Stimulated activated naive B cell treated with anti-CD40 and anti-IgM and Interleukin-4, amounts not matched to agents 10 μg/mL and 1 μg/mL and 100 μg/mL, for 72 hours (primary cell): ENCODE measurements at regions not wholly inside any gene's neighbourhood (a gene's known extent, or its start where the extent isn't known, plus 50 kb on each side); places are given as distances from the start of the nearest gene placed in this dataset.
"Not testable (repeated sequence)": the region's sequence is repeated elsewhere in the genome, so short reads cannot be mapped to it uniquely, and the experiment has no call there.

ENCODE experiments used
- ATAC-seq, 2 donors: fragments of 150-1000 bp; cut with Tn5 transposase; replicated peaks; 2 replicates each; pipeline ENCODE4 v1.10.0; 2021; ENCODE audit warnings: moderate library complexity in 1 of 2
- DNase-seq: peaks from one replicate; pipeline ENCODE4 v3.0.0; 2021
- H3K27ac Mint-ChIP-seq: one replicate; pipeline ENCODE4 v1.8.0; 2022; ENCODE audit warnings: mild to moderate bottlenecking, mixed read lengths
- H3K27me3 Mint-ChIP-seq, 2 donors: one replicate each; pipeline ENCODE4 v1.8.0; 2022; ENCODE audit warnings: mixed read lengths in 2 of 2
- H3K36me3 Mint-ChIP-seq, 2 donors: one replicate each; pipeline ENCODE4 v1.8.0; 2022; ENCODE audit warnings: mixed read lengths in 2 of 2, mild to moderate bottlenecking in 1 of 2
- H3K4me1 Mint-ChIP-seq, 2 donors: one replicate each; pipeline ENCODE4 v1.8.0; 2022; ENCODE audit warnings: mixed read lengths in 2 of 2, mild to moderate bottlenecking in 1 of 2
- H3K4me3 Mint-ChIP-seq, 2 donors: one replicate each; pipeline ENCODE4 v1.8.0; 2022; ENCODE audit warnings: mild to moderate bottlenecking in 2 of 2, mixed read lengths in 2 of 2, moderate library complexity in 1 of 2
- H3K9me3 Mint-ChIP-seq, 2 donors: one replicate each; pipeline ENCODE4 v1.8.0; 2022; ENCODE audit warnings: mixed read lengths in 2 of 2, mild to moderate bottlenecking in 1 of 2

DNA sequence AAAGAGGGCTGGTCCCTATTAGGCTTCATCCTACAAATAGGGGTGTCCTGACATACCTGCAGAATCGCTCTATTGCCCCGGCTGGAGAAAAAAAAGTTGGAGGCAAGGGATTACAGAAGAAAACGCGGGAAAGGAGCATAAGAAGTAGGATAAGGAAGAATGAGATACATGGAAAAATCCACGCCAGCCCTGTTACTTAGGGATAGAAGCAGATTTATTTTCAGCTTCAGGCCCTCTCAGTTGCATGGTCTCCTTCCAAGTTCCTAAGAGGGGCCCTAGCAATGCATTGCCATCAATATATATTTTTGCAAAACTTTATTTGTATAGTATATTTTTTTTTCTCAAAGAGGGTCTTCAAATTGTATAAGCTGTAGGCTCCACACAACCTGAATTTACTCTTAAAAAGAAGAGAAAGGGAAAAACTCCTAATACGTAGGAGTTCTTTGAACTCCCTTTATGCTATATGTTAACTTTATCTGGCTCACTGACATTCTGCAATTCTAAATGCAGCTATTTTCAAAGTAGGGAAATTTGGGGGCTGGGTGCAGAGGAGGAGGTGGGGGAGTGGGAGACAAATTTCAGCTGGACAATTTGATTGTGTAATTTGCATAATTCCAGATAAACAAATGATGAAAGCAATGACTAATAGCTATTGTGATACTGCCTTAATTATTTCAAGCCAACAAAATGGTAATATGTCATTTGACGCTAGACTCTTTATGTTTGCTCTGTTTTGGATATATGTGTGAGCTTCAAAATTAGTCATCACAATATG, 137.7 kb upstream of the TRHDE start:
- H3K4me1 Mint-ChIP-seq = no peaks in the 10 kb centered on the region
- ATAC-seq (no peak), DNase-seq (no peak)
- H3K4me3 Mint-ChIP-seq = no peak overlapping the region
- no peaks in the 10 kb centered on the region for H3K36me3 Mint-ChIP-seq
- H3K27ac Mint-ChIP-seq = no peak overlapping the region
- H3K27me3 Mint-ChIP-seq = no peaks in the 10 kb centered on the region
- H3K9me3 Mint-ChIP-seq = no peaks in the 10 kb centered on the region

- ATAC-seq (no peak), DNase-seq (no peak)
- Mint-ChIP-seq H3K36me3 (no peaks in the 10 kb centered on the region), H3K4me3 (no peak overlapping the region), H3K27ac (no peak overlapping the region), H3K27me3 (no peaks in the 10 kb centered on the region), H3K9me3 (no peaks in the 10 kb centered on the region), H3K4me1 (no peaks in the 10 kb centered on the region)
Measured at GRCh38 chr12:72135021-72135301, 137.2 kb upstream of the TRHDE start.

- no peaks in the 10 kb centered on the region for H3K4me1 Mint-ChIP-seq
- no peak for ATAC-seq
- H3K27me3 Mint-ChIP-seq = no peaks in the 10 kb centered on the region
- H3K36me3 Mint-ChIP-seq = no peaks in the 10 kb centered on the region
- H3K4me3 Mint-ChIP-seq = no peak overlapping the region
- DNase-seq = no peak
- H3K27ac Mint-ChIP-seq = no peak overlapping the region
- H3K9me3 Mint-ChIP-seq = no peaks in the 10 kb centered on the region
Measured at GRCh38 chr12:72136792-72137191, 135.4 kb upstream of the TRHDE start.

DNA sequence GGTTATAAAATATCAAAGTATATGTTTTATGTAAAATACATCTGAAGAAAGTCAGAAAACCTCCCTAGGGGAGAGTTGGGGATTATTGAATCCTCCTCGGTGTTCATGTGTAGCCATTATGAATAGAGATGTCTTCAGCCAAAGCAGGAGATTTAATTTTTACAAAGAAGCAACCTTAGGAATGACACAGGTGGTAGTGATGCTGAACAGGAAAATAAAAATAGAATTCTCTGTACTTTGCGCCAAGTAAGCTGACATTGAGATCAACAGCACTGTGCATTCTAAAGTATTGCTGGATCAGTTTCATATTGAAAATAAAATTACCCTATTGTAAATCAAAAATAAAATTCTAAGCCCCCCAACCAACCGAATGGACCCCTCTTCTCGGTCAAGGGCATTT, 132.8 kb upstream of the TRHDE start:
- H3K9me3 Mint-ChIP-seq = no peaks in the 10 kb centered on the region
- H3K27ac Mint-ChIP-seq = no peak overlapping the region
- no peaks in the 10 kb centered on the region for H3K36me3 Mint-ChIP-seq
- no peak for ATAC-seq
- no peaks in the 10 kb centered on the region for H3K27me3 Mint-ChIP-seq
- no peaks in the 10 kb centered on the region for H3K4me1 Mint-ChIP-seq
- no peak overlapping the region for H3K4me3 Mint-ChIP-seq
- DNase-seq = no peak

GRCh38 chr12:72141381-72141780, 130.8 kb upstream of the TRHDE start:
- H3K27me3 Mint-ChIP-seq = no peaks in the 10 kb centered on the region
- peak; percentile 54 to 73 for ATAC-seq
- no peak overlapping the region for H3K4me3 Mint-ChIP-seq
- no peaks in the 10 kb centered on the region for H3K4me1 Mint-ChIP-seq
- no peaks in the 10 kb centered on the region for H3K36me3 Mint-ChIP-seq
- no peaks in the 10 kb centered on the region for H3K9me3 Mint-ChIP-seq
- DNase-seq = no peak
- H3K27ac Mint-ChIP-seq = no peak overlapping the region

- ATAC-seq (no peak), DNase-seq (no peak)
- no peak overlapping the region for H3K4me3 Mint-ChIP-seq
- H3K27me3 Mint-ChIP-seq = no peaks in the 10 kb centered on the region
- no peaks in the 10 kb centered on the region for H3K9me3 Mint-ChIP-seq
- H3K27ac Mint-ChIP-seq = no peak overlapping the region
- H3K4me1 Mint-ChIP-seq = no peaks in the 10 kb centered on the region
- H3K36me3 Mint-ChIP-seq = no peaks in the 10 kb centered on the region
Measured at GRCh38 chr12:72144553-72144952, 127.6 kb upstream of the TRHDE start.

DNA sequence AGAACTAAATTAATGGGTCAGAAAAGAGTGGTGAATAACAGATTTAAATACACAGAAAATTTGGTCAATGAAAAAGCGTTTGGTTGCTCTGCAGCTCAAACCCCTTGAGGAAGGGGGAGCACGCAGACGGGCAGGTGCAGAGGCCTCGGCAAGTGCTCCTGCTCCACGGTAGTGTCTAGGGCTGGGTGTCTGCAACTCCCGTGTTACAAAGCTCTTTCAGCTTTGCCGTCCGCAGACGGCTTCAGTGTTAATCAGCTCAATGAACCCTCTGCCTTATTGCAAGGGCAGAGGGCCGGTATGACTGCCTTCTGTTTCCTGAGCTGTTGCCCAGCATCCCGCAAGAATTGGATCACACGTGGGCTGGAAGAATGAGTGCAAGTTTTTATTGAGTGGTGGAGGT, 125.7 kb upstream of the TRHDE start:
- no peaks in the 10 kb centered on the region for H3K27me3 Mint-ChIP-seq

GRCh38 chr12:72148709-72149108, 123.5 kb upstream of the TRHDE start:
- DNase-seq = no peak
- no peak overlapping the region for H3K27ac Mint-ChIP-seq
- no peaks in the 10 kb centered on the region for H3K36me3 Mint-ChIP-seq
- peaks cover 0 to 4% of the 10 kb centered on the region in 2 donors for H3K9me3 Mint-ChIP-seq
- H3K27me3 Mint-ChIP-seq = no peaks in the 10 kb centered on the region
- no peak for ATAC-seq
- H3K4me3 Mint-ChIP-seq = no peak overlapping the region
- H3K4me1 Mint-ChIP-seq = no peaks in the 10 kb centered on the region

More for the DNA sequence above, 125.7 kb upstream of the TRHDE start:
- ATAC-seq = no peak
- DNase-seq = no peak
- no peak overlapping the region for H3K4me3 Mint-ChIP-seq
- H3K9me3 Mint-ChIP-seq = peaks cover 0 to 4% of the 10 kb centered on the region in 2 donors
- H3K4me1 Mint-ChIP-seq = no peaks in the 10 kb centered on the region
- no peaks in the 10 kb centered on the region for H3K36me3 Mint-ChIP-seq
- peak overlapping the region; percentile 52 for H3K27ac Mint-ChIP-seq

DNA sequence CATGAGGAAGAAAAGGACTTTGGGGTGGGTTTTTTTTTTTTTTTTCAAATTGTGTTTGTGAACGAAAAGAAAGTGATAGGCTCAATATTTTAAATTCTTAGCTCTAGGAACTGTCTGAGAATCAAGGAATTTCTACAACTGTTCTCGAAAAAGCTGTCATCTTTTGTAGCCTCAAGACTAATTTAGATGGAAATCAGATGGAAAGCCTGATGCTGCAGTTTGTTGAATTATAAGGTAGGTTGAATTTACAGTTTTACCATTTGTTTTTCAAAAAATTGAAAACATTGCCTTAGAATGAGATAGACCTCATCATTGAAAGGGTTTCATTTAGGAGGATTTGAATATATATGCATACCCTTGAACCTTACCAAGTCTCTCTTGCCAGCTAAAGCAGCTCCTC, 109.3 kb upstream of the TRHDE start:
- ATAC-seq (no peak), DNase-seq (no peak)
- H3K4me1 Mint-ChIP-seq = no peaks in the 10 kb centered on the region
- H3K27me3 Mint-ChIP-seq = no peaks in the 10 kb centered on the region
- H3K9me3 Mint-ChIP-seq = peaks cover 0 to under 1% of the 10 kb centered on the region in 2 donors
- H3K4me3 Mint-ChIP-seq = no peak overlapping the region
- no peak overlapping the region for H3K27ac Mint-ChIP-seq
- no peaks in the 10 kb centered on the region for H3K36me3 Mint-ChIP-seq

GRCh38 chr12:72168851-72169250, 103.3 kb upstream of the TRHDE start:
- Mint-ChIP-seq H3K36me3 (no peaks in the 10 kb centered on the region), H3K4me3 (no peak overlapping the region), H3K4me1 (no peaks in the 10 kb centered on the region), H3K27ac (no peak overlapping the region), H3K9me3 (peaks cover 0 to 2% of the 10 kb centered on the region in 2 donors), H3K27me3 (no peaks in the 10 kb centered on the region)
- no peak for DNase-seq
- ATAC-seq = no peak

- no peak for DNase-seq
- no peaks in the 10 kb centered on the region for H3K36me3 Mint-ChIP-seq
- no peak overlapping the region for H3K27ac Mint-ChIP-seq
- peaks cover 0 to 2% of the 10 kb centered on the region in 2 donors for H3K9me3 Mint-ChIP-seq
- H3K4me3 Mint-ChIP-seq = no peak overlapping the region
- no peak for ATAC-seq
- no peaks in the 10 kb centered on the region for H3K27me3 Mint-ChIP-seq
- no peaks in the 10 kb centered on the region for H3K4me1 Mint-ChIP-seq
Measured at GRCh38 chr12:72173974-72174373, 98.2 kb upstream of the TRHDE start.

- Mint-ChIP-seq H3K9me3 (no peaks in the 10 kb centered on the region), H3K36me3 (no peaks in the 10 kb centered on the region), H3K4me3 (no peak overlapping the region), H3K27me3 (no peaks in the 10 kb centered on the region), H3K27ac (no peak overlapping the region), H3K4me1 (no peaks in the 10 kb centered on the region)
- DNase-seq = no peak
- no peak for ATAC-seq
Measured at GRCh38 chr12:72178244-72178643, 93.9 kb upstream of the TRHDE start.

- ATAC-seq (no peak), DNase-seq (no peak)
- Mint-ChIP-seq H3K4me3 (no peak overlapping the region), H3K4me1 (no peaks in the 10 kb centered on the region), H3K36me3 (no peaks in the 10 kb centered on the region), H3K27ac (no peak overlapping the region), H3K9me3 (no peaks in the 10 kb centered on the region), H3K27me3 (no peaks in the 10 kb centered on the region)
Measured at GRCh38 chr12:72178871-72179270, 93.3 kb upstream of the TRHDE start.

DNA sequence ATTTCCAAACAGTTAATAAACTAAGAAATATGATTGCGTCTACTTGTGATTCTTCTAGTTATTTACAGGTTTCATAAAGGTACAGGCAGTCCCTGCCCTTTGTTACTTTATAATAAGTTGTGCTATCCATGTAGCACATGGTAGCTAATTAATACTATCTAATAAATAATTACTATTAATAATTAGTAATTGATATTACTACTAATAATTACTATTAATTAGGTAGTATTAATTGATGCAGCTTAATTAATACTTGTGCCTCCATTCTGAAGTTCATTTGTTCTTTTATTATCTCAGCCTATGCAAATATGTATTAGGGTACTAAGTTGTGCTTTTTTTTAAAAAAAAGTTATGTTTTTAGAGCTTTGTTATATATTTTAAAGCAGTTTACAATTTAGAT, 92.3 kb upstream of the TRHDE start:
- H3K27me3 Mint-ChIP-seq = no peaks in the 10 kb centered on the region
- H3K36me3 Mint-ChIP-seq = no peaks in the 10 kb centered on the region
- H3K27ac Mint-ChIP-seq = no peak overlapping the region
- H3K4me3 Mint-ChIP-seq = no peak overlapping the region
- H3K9me3 Mint-ChIP-seq = no peaks in the 10 kb centered on the region
- DNase-seq (no peak), ATAC-seq (no peak)
- no peaks in the 10 kb centered on the region for H3K4me1 Mint-ChIP-seq

DNA sequence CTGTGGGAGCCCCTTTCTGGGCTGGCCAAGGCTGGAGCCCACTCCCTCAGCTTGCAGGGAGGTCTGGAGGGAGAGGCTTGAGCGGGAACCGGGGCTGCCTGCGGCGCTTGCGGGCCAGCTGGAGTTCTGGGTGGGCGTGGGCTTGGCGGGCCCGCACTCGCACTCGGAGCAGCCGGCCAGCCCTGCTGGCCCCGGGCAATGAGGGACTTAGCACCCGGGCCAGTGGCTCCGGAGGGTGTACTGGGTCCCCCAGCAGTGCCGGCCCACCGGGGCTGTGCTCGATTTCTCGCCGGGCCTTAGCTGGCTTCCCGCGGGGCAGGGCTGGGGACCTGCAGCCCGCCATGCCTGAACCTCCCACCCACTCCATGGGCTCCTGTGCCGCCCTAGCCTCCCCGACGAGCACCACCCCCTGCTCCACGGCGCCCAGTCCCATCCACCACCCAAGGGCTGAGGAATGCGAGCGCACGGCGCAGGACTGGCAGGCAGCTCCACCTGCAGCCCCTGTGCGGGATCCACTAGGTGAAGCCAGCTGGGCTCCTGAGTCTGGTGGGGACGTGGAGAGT, 87.1 kb upstream of the TRHDE start:
- not testable (repeated sequence) for H3K36me3 Mint-ChIP-seq, H3K9me3 Mint-ChIP-seq, H3K4me3 Mint-ChIP-seq, H3K27ac Mint-ChIP-seq, ATAC-seq, DNase-seq, H3K27me3 Mint-ChIP-seq, H3K4me1 Mint-ChIP-seq

GRCh38 chr12:72189266-72189665, 82.9 kb upstream of the TRHDE start:
- no peaks in the 10 kb centered on the region for H3K36me3 Mint-ChIP-seq
- no peak overlapping the region for H3K27ac Mint-ChIP-seq
- H3K9me3 Mint-ChIP-seq = peaks cover 0 to 1% of the 10 kb centered on the region in 2 donors
- no peaks in the 10 kb centered on the region for H3K27me3 Mint-ChIP-seq
- no peak overlapping the region for H3K4me3 Mint-ChIP-seq
- DNase-seq = no peak
- ATAC-seq = no peak
- H3K4me1 Mint-ChIP-seq = no peaks in the 10 kb centered on the region
